Endodermal cell (in vitro differentiated cells): ENCODE measurements at regions not wholly inside any gene's neighbourhood (a gene's known extent, or its start where the extent isn't known, plus 50 kb on each side); places are given as distances from the start of the nearest gene placed in this dataset.

Experiments
- DNase-seq: peaks from one replicate; pipeline ENCODE4 v3.0.0-alpha.2; 2017
- H3K27ac ChIP-seq: 2 replicates; pipeline ENCODE4 v1.5.1; 2013; ENCODE audit warnings: mild to moderate bottlenecking, low read depth, low read length, moderate library complexity
- H3K27me3 ChIP-seq: 2 replicates; pipeline ENCODE4 v1.6.1; 2013; ENCODE audit warnings: mild to moderate bottlenecking, low read length, moderate library complexity; ENCODE audit not compliant: insufficient read depth, control insufficient read depth, poor library complexity, severe bottlenecking
- H3K36me3 ChIP-seq: 2 replicates; pipeline ENCODE4 v1.7.0; 2013; ENCODE audit warnings: mild to moderate bottlenecking, low read length, moderate library complexity; ENCODE audit not compliant: control insufficient read depth, insufficient read depth
- H3K4me1 ChIP-seq: one replicate; pipeline ENCODE4 v1.7.0; 2013; ENCODE audit warnings: low read length; ENCODE audit not compliant: control insufficient read depth, insufficient read depth
- H3K4me3 ChIP-seq: 2 replicates; pipeline ENCODE4 v1.5.1; 2013; ENCODE audit warnings: mild to moderate bottlenecking, low read length, moderate library complexity
- H3K9ac ChIP-seq: 2 replicates; pipeline ENCODE4 v1.6.1; 2013; ENCODE audit warnings: mild to moderate bottlenecking, low read length, moderate library complexity; ENCODE audit not compliant: poor library complexity, severe bottlenecking; ENCODE audit errors: extremely low read depth
- H3K9me3 ChIP-seq: 2 replicates; pipeline ENCODE4 v1.6.1; 2013; ENCODE audit warnings: mild to moderate bottlenecking, low read length, moderate library complexity; ENCODE audit not compliant: control insufficient read depth
- H3K27ac Mint-ChIP-seq: 2 replicates; pipeline ENCODE4 v1.8.0; 2020; ENCODE audit warnings: mixed read lengths
- H3K27me3 Mint-ChIP-seq: 2 replicates; pipeline ENCODE4 v1.8.0; 2021; ENCODE audit warnings: mild to moderate bottlenecking, mixed read lengths; ENCODE audit not compliant: insufficient read depth
- H3K36me3 Mint-ChIP-seq: 2 replicates; pipeline ENCODE4 v1.8.0; 2020; ENCODE audit warnings: low read depth, mixed read lengths
- H3K4me1 Mint-ChIP-seq: 2 replicates; pipeline ENCODE4 v1.8.0; 2020; ENCODE audit warnings: mixed read lengths
- H3K4me3 Mint-ChIP-seq: 2 replicates; pipeline ENCODE4 v1.8.0; 2020; ENCODE audit warnings: mild to moderate bottlenecking, moderate library complexity, mixed read lengths
- H3K9me3 Mint-ChIP-seq: 2 replicates; pipeline ENCODE4 v1.8.0; 2020; ENCODE audit warnings: mild to moderate bottlenecking, mixed read lengths
- CTCF ChIP-seq: fragments of 200-600 bp; sonication (generic); conservative IDR thresholded peaks from 2 replicates; pipeline ENCODE4 v1.5.0; 2021; ENCODE audit warnings: antibody characterized with exemption, mild to moderate bottlenecking
- WGBS, 2 experiments: methylation state at CpG; one replicate each; pipeline versions ENCODE4 v1.1.5 to v1.1.7; 2013; ENCODE audit warnings: missing lambda C conversion rate in 2 of 2, mixed read lengths in 1 of 2; ENCODE audit not compliant: insufficient coverage in 1 of 2, insufficient read length in 1 of 2; 5-methylcytosine and 5-hydroxymethylcytosine counted together

- Histone ChIP-seq H3K36me3 (no peaks in the 10 kb centered on the region), H3K4me3 (no peak overlapping the region), H3K27me3 (no peaks in the 10 kb centered on the region), H3K27ac (no peak overlapping the region), H3K4me1 (no peaks in the 10 kb centered on the region), H3K9me3 (no peaks in the 10 kb centered on the region), H3K9ac (no peak overlapping the region)
- 87 to 93% methylated on average over 5 to 7 of the region's 7 CpGs for WGBS, 2 experiments
- H3K36me3 Mint-ChIP-seq = no peaks in the 10 kb centered on the region
- TF ChIP-seq CTCF = no peak
- H3K4me1 Mint-ChIP-seq = peaks cover 22% of the 10 kb centered on the region
- peaks cover 2% of the 10 kb centered on the region for H3K27me3 Mint-ChIP-seq
- no peak overlapping the region for H3K4me3 Mint-ChIP-seq
- no peak overlapping the region for H3K27ac Mint-ChIP-seq
- peaks cover 3% of the 10 kb centered on the region for H3K9me3 Mint-ChIP-seq
- no peak for DNase-seq
Observed at GRCh38 chr13:29934531-29935308, 84.3 kb upstream of the UBL3 start.

- no peak overlapping the region for H3K27ac Mint-ChIP-seq
- H3K27me3 Mint-ChIP-seq = peaks cover 2% of the 10 kb centered on the region
- peaks cover 22% of the 10 kb centered on the region for H3K4me1 Mint-ChIP-seq
- Histone ChIP-seq H3K27ac (no peak overlapping the region), H3K9me3 (no peaks in the 10 kb centered on the region), H3K36me3 (no peaks in the 10 kb centered on the region), H3K4me1 (no peaks in the 10 kb centered on the region), H3K27me3 (no peaks in the 10 kb centered on the region), H3K9ac (no peak overlapping the region), H3K4me3 (no peak overlapping the region)
- no peaks in the 10 kb centered on the region for H3K36me3 Mint-ChIP-seq
- no peak overlapping the region for H3K4me3 Mint-ChIP-seq
- DNase-seq = no peak
- H3K9me3 Mint-ChIP-seq = peaks cover 3% of the 10 kb centered on the region
- WGBS, 2 experiments = 91 to 96% methylated on average over 3 to 6 of the region's 6 CpGs
- TF ChIP-seq CTCF = no peak
Observed at GRCh38 chr13:29933401-29933800, 83.0 kb upstream of the UBL3 start.

GRCh38 chr13:29931696-29932095 lies 81.3 kb upstream of the UBL3 start:
- Mint-ChIP-seq H3K9me3 (peaks cover 3% of the 10 kb centered on the region), H3K4me1 (peaks cover 20% of the 10 kb centered on the region), H3K36me3 (no peaks in the 10 kb centered on the region), H3K27ac (no peak overlapping the region), H3K4me3 (no peak overlapping the region), H3K27me3 (peaks cover 2% of the 10 kb centered on the region)
- H3K27me3 ChIP-seq = no peaks in the 10 kb centered on the region
- no peaks in the 10 kb centered on the region for H3K4me1 ChIP-seq
- no peaks in the 10 kb centered on the region for H3K9me3 ChIP-seq
- H3K9ac ChIP-seq = no peak overlapping the region
- no peak overlapping the region for H3K27ac ChIP-seq
- no peak overlapping the region for H3K4me3 ChIP-seq
- H3K36me3 ChIP-seq = no peaks in the 10 kb centered on the region
- DNase-seq = no peak
- no peak for TF ChIP-seq CTCF
